WI38 (cell line): ENCODE measurements at regions not wholly inside any gene's neighbourhood (a gene's known extent, or its start where the extent isn't known, plus 50 kb on each side); places are given as distances from the start of the nearest gene placed in this dataset.
"Not testable (repeated sequence)": the region's sequence is repeated elsewhere in the genome, so short reads cannot be mapped to it uniquely, and the experiment has no call there.

Experiments used
- H3K4me3 ChIP-seq: 2 replicates; pipeline ENCODE4 v1.5.1; 2011; ENCODE audit warnings: low read depth, mild to moderate bottlenecking, control low read depth, low read length
- CTCF ChIP-seq: IDR thresholded peaks from 2 replicates; pipeline ENCODE4 v1.5.1; 2012; ENCODE audit warnings: low read depth, mild to moderate bottlenecking, control low read depth, low read length

GRCh38 chr9:3648722-3649246 lies 123.0 kb upstream of the RFX3 start:
- TF ChIP-seq CTCF: no peak
- H3K4me3 ChIP-seq: no peak overlapping the region

GRCh38 chr9:3648266-3648665 lies 122.5 kb upstream of the RFX3 start:
- H3K4me3 ChIP-seq: no peak overlapping the region
- TF ChIP-seq CTCF: no peak

- no peak for TF ChIP-seq CTCF
- H3K4me3 ChIP-seq: no peak overlapping the region
Measured at GRCh38 chr9:3647652-3648051, 121.9 kb upstream of the RFX3 start.

GRCh38 chr9:3646226-3646625 lies 120.4 kb upstream of the RFX3 start:
- TF ChIP-seq CTCF: no peak
- H3K4me3 ChIP-seq: no peak overlapping the region

GRCh38 chr9:3642075-3642474 lies 116.3 kb upstream of the RFX3 start:
- not testable (repeated sequence) for H3K4me3 ChIP-seq

- no peak for TF ChIP-seq CTCF
- H3K4me3 ChIP-seq: no peak overlapping the region
Measured at GRCh38 chr9:3629495-3629894, 103.7 kb upstream of the RFX3 start.

- no peak overlapping the region for H3K4me3 ChIP-seq
- TF ChIP-seq CTCF: no peak
Measured at GRCh38 chr9:3628239-3628638, 102.4 kb upstream of the RFX3 start.

GRCh38 chr9:3608011-3608410 lies 82.2 kb upstream of the RFX3 start:
- no peak for TF ChIP-seq CTCF
- H3K4me3 ChIP-seq: no peak overlapping the region
